ENCODE measurements at regions not wholly inside any gene's neighbourhood (a gene's known extent, or its start where the extent isn't known, plus 50 kb on each side); places are given as distances from the start of the nearest gene placed in this dataset.
A peak's percentile ranks its signal among the peaks of the same experiment; 100 is the strongest.

DNA sequence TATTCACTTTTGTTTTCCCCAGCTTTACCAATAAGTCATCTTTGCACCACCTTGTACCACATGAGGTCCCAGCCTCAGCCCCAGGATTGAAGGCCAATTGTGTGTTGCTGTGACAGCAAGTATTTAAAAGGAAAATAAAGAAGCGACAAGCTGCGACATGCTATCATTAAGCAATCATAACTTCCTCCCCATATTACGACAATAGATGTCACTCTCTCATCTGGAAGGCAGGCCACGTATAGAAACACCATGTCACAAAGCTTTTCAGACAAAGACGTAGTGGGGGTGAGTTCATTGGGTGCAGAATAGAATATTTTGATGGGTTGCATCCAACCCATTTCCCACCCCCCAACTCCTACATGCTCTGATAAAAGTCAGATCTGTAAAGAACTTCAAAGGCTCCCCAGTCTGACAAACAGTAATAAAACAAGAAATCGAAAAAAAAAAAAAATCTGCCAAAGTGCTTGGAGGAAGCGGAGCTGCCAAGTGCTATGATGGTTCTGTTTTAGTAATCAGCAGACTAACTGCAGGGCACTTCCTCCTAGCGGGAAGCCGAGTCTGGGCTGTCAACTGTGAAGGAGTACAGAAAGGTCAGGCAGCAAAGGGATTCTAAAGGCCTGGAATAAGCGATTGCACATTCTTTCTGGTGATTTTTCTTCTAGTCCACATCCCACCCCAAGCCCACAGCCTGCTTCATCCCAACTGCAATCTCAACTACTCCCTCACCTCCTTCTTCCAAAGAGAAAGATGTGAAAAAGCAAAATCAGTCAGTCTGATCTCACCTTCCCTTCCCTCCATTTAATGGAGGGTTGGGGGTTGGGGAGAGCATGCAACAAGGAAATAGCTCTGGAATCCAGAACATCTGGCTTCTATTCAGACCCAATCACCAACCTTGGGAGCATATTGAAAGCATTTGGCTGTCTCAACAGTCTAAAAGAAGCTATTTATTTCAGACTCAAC is 131.4 kb upstream of the UBASH3B start:
- peak; percentile 53 for DNase-seq

DNA sequence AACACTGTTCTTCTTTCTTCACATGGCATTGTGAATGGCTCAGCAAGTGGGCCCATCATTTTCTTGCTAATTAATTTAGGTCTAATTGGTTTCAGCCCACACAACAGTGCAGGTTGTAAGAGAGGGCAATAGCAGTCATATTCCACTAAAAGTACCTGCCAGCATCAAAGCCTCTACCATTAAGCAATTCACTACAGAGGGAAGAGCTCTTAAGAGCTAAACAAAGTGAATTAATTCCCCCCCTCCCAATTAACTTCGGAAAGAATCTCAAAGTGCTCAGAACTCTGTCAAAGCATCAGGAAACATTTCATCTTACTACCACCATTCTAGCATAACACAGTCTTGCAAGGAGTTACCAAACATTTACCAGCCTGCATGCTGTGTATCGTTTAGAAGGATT is 133.9 kb upstream of the UBASH3B start:
- DNase-seq, result no peak

DNA sequence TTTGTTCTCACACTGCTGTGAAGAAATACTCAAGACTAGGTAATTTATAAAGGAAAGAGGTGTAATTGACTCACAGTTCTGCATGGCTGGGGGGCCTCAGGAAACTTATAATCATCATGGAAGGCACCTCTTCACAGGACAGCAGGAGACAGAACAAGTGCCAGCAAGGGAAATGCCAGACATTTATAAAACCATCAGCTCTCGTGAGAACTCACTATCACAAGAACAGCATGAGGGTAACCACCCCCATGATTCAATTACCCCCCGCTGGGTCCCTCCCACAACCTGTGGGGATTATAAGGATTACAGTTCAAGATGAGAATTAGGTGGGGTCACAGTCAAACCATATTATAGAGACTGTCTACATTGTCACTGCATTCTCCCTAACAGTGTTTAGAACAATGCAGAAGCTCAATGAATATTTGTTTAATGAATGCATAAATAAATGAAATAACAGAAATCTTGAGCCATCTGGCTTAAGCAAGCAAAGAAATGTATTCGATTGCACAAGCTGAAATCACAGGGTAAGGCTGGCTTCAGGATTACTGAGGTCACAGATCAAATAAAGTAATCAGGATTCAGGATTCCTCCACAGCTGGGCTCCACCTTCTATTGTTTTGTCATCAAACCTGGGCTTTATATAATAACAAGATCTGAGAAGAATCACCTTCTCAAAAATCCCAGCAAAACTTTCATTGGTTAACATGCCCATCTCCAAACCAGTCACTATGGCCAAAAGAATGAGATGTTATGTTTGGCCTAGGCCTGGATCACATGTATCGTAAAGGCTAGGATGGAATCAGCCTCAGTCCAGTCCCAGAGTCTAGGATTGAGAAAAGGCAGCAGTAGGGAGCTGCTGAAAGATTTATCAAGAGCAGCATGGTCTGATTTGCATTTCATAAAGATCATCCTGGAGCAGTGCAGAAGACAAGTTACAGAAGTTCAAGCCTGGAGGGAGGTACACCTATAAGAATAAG is 137.8 kb upstream of the UBASH3B start:
- DNase-seq, result no peak

DNA sequence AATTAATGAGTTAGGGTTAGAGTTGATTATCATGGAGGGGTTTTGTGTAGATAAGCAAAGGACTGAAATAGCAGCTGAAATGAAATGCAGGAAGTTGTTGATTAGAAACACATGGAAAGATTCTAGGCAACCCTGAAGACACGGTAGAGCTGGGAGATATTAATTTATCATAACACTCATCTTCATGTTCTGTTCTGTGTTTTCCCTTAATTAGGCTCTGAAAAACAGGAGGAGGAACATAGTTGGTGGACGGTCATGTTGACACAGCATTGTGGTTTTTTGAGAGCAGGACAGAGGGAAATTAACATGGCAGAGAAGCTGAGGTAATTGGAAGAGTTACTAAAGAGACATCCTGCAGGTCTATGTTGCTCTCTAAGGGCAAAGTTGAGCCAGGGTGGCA is 138.8 kb upstream of the UBASH3B start:
- no peak for DNase-seq

DNA sequence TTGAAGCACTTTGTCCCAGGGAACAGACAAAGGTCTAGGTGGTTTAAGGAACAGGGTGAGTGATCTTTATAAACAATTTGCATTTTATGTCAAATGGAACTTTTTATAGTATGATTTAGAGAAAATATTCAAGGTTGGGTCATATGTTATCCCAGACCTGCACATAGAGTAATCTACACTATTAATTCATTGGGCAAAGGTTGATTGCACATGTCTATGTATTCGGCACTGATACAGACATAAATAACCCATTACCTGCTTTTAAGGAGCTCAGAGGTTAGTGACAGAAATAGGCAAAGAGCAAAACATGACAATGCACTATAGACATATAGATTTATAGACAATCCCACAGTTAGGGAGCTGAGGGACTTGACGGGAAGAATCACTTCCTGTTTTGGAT is 141.5 kb upstream of the UBASH3B start:
- no peak for DNase-seq

DNA sequence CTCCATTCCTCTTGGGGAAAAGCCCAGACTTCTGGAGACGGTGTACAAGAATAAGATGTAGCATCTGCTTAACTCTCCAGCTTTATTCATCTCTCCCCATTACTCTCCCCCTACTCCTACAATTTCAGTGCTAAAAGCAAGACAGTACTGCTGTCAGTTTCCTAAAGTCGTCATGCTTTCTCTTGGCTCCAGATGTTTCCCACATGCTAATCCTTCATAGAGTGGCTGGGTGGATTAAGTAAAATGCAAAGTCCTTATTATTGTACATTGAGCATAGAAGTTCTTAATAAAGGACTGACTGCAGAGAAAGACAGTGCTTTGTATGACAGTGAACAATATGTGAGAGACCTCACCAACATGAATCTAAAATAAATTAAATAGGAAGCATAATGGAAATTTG is 142.2 kb upstream of the UBASH3B start:
- DNase-seq, result no peak

DNA sequence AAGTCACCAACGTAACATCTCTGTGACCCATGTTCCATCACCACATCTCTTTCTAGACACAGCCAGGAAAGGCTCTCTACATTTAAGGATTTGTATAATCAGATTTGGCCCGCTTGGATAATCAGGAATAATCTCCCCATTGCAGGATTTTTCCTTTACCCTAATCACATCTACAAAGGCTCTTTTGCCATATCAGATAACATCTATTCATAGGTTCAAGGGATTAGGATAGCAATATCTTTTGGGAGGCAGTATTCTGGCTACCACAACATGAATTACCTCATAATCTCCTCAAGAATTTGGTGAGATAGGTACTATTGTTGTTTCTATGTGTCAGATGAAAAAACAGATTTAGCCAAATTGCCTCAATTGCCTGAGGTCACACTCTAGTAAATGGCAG is 142.8 kb upstream of the UBASH3B start:
- no peak for DNase-seq

DNA sequence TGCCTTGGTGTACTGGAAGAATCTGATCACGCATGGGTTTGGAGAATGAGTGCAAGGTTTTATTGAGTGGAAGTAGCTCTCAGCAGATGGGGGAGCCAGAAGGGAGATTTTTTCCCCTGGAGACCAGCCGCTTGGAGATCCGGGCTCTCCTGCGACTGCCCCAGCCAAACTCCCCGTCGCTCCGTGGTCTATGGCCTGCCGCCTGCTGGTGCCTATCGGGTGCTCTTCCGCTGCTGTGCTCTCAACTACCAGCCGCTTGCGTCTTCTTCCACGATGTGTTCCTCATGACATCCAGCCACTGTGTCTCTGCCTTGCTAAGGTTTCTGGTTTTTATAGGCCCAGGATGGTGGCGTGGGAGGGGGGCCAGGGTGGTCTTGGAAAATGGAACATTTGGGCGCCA is 145.6 kb upstream of the UBASH3B start:
- no peak for DNase-seq

DNA sequence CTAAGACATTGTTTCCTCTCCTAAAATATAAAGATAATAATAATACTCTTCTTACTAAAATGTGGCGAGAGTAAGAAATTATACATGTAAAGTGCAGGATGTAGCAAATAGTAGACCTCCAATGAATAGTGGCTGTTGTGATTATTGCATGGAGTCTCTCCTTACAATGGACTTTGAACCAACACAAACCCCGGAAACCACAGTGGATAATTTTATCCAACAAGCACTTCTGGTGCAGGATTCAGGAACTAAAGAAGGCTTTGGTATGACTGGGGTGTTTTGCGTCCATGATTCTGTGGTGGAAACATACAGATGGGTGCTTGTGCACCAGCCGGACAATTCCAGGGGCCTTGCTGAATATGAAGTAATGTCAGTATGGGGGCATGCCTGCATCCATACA is 146.4 kb upstream of the UBASH3B start:
- DNase-seq, result no peak

DNA sequence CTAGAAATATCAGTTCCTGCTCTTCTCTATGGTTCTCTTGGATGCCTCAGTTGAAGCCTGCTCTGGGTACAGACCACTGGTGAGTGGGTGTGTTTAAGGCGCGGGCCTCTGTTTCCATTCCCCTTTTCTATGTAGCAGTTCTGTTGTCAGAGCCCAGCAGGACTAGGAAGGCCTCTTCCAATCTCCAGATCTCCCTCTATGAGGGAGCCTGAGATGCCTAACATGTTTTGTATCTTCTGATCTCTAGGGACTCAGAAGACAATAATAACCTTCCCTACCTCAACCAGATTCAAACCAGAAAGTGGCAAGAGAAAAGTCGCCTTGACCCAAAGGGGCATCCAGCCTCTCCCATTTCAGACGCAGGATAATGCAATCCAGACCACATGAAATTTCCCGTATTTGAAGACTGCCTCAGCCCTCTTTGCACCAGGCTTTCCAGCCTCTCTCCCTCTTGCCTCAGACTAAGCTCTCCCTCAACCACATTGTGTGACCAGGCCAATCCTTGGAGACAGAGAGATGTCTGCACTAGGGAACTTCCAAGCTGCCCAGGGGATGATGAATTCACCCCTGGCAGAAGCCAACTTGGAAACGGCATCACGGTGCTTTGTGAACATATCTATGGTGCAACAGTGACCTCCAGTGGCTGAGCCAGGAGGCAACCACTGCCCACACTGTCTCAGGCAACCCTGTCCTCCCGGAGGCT is 150.1 kb upstream of the UBASH3B start:
- peak; percentile 76 for DNase-seq

DNA sequence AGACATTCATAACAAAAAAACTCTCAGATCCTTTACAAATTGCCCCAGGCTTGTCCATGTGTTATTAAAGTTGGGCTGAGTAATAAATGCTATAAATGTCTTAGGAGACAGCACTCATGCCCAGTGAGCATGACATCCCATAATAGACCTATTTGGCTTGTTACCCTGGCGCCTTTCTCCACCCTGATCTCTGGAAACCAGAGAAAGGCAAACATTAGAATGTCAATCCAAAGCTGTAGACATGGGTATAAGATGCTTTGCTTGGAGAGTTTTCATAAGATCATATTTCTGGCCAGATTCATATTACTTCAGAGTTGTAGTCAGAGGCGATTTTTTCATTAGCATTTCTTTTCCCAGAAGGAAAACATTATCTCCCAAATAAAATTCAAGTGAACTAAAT is 161.3 kb upstream of the UBASH3B start:
- DNase-seq, result no peak

DNA sequence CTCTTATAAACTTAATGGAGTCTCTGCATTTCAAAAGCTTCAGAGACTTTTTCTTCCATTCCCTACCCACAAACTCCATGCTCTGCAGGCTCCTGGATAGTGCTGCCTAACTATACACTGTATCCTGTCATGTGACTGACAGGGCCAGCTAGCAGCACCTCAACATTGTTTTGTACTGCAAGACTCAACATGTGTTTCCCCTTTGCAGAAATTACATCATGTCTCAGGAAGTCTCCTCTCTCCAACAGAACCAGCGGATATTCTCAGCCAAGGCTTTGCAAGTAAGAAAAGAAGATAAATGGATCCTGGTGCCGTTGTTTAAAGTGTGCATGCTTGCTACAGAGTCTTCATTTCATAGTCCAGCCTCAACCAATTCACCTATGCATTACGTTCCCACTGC is 164.0 kb upstream of the UBASH3B start:
- DNase-seq, result no peak

DNA sequence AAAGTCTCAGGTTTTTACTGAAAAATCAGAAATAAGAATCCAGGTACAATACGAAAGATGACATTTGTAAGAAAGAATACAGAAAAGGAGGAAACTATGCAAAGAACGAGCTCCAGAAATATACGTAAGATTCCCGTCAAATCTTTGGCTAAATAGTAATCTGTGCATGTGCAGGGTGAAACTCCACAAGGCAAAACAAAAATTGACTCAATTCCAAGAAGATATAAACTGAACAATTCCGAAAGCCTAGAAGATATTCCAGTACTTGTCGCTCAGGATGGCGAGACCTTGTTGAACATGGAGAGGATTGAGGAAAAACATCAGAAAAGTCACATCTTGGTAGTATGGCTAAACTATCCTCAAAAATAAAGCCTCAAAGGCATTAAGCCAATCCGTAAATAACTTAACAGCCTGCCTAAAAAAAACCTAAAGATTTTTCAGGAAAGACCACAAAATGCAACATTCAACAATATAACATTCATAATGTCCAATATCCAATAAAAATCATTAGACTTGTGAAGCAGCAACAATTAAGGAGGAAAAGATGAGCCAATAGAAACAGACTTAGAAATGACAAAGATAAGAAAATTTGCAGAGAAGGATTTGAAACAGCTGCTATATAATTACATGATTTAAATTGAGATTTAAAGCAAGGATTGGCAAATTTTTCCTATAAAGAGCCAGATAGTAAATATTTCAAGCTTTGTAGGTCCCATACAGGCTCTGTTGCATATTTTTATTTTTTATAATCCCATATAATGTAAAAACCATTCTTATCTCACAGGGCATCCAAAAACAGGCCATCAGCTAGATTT is 166.4 kb upstream of the UBASH3B start:
- DNase-seq, result no peak

DNA sequence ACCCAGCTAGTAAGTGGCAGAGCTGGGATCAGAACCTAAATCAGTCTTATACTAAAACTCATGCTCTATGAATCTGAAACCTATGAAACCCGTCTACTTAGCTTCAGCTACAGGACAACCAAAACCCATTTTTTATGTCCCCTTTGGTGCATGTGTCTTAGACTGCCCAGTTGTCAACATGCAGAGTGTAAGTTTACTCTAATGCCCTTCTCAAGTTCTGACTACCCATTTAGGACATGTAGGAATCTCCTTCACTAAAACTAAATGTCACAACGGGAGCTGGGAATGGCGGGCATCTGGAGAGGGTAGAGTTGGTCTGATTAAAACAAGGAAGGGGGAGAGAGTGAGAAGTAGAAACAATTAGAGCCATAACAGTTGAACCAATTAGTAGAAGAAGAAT is 167.9 kb upstream of the UBASH3B start:
- DNase-seq, result no peak

DNA sequence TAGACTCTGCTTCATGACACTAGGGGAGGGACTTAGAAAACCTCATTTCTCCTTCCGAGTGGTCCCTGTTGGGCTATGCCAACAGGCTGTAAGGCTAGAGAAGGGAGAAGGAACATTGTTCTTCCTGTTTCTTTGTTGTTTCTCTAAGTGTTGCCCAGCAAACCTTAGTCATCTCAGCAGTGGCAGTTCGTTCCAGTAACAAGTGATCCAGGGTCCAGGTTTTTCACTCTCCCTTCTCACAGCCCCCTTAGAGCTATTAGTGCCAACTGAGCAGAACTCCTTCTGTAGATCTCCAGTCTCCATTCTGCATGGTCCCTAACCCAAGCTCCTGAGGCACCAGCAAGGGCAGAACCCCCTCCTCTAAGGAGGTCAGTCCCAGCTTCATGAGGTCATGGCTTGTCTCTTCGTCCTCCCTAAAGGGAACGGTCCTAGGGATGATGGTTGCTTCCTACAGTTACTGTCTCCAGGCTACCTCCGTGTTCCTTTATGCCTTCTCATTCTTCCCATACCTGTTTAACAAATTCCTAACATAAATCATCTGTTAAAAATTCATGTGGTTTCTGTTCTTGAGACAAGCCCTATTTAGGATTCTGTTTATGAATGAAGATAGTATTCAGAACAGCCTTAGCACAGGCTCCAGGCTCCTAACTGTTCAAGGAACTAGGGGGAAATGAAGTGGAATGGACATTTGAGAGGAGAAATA is 168.6 kb upstream of the UBASH3B start:
- DNase-seq, result no peak

DNA sequence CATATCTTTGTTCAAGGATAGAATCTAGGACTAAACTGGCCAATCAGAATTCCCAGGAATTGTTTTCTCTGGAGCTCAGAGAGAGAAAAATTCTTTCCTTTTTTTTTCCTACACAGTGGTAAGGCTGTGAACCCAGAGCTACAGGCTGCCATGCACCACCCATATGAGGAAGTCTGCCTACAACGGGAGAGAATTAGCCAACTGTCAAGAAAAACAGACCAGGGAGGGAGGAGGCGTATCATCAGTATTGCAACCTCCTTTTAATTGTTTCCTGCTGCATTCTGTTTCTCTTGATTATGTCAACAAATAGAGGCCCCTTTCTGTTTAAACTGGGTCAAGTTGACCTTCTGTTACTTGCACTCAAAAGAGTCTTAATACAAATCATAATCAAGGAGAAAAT is 176.5 kb upstream of the UBASH3B start:
- no peak for DNase-seq

DNA sequence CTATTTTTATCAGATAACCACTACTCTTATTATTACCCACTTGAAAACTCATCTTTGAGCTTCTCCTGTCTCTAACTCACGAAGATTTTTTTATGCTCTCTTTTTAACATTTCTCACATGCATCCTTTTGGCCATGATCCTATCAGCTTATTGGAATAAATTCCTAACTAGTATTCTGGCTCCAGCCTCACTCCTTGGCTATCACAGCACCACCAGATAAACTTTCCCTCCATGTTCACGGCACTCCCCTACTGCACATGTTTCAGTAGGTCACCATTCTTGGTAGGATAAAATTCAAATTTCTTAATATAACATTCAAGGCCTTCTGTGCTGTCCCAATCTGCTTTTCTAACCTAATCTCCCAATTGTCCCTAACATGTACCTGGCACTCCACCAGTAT is 186.6 kb upstream of the UBASH3B start:
- no peak for DNase-seq

DNA sequence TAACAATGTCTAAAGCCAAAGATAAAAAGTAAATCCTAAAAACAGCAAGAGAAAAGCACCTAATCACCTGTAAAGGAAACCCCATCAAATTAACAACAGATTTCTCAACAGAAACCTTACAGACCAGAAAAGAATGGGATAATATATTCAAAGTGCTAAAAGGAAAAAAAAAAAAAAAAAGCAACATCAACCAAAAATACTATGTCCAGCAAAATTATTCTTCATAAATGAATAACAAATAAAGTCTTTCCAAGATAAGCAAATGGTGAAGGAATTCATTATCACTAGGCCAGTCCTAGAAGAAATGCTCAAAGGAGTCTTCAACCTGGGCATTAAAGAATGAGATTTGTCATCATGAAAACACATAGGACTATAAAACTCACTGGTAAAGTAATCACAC is 192.0 kb upstream of the UBASH3B start:
- DNase-seq, result no peak

DNA sequence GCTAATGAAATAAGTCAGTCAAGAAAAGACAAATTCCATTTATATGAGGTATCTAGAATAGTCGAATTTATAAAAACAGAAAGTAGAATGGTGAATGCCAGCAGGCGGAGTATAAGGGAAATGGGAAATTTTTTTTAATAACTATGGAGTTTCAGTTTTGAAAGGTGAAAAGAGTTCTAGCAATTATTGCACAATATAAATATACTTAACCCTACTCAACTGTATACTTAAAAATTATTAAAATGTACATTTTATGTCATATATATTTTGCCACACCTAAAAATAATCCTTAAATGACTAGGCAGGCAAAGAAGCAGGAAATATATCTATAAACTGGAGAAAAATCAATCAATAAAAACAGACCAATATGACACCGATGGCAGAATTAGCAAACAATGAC is 196.5 kb upstream of the UBASH3B start:
- DNase-seq, result no peak

DNA sequence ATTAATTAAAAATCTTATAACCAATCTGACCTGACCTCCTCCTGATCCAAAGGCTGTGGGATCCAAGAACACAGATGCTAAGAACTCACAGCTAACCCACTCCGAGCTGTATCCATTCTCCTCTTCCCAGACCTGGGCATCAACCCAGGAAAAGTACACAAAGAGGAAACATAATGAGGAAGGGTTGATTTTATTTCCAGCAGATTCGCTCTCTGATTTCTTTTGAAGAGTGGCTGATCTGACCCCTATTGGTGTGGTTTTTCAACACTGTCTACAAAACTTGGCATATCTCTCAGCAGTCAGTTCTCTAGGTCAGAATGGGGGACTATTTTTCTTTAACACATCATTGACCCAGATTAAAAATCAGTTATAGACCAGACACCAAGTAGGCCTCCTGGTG is 201.9 kb upstream of the UBASH3B start:
- no peak for DNase-seq

DNA sequence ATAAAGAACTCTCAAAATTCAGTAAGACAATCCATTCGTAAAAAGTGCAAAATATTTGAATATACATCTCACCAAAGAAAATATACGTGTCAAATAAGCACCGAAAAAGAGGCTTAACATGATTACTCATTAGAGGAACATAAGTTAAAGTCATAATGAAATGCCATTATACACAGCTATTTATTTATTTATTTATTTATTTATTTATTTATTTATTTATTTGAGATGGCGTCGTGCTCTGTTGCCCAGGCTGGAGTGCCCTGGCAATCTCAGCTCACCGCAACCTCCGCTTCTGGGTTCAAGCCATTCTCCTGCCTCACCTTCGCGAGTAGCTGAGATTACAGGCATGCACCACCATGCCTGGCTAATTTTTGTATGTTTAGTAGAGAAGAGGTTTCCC is 203.6 kb upstream of the UBASH3B start:
- DNase-seq, result no peak
